Amygdala (tissue), 56 donors: ENCODE measurements at regions not wholly inside any gene's neighbourhood (a gene's known extent, or its start where the extent isn't known, plus 50 kb on each side); places are given as distances from the start of the nearest gene placed in this dataset.
"Not testable (repeated sequence)": the region's sequence is repeated elsewhere in the genome, so short reads cannot be mapped to it uniquely, and the experiment has no call there.

Experiments used
- DNase-seq, 56 donors: peaks; one replicate each; lab custom pipeline; 2025; lab: John Stamatoyannopoulos, UW

DNA sequence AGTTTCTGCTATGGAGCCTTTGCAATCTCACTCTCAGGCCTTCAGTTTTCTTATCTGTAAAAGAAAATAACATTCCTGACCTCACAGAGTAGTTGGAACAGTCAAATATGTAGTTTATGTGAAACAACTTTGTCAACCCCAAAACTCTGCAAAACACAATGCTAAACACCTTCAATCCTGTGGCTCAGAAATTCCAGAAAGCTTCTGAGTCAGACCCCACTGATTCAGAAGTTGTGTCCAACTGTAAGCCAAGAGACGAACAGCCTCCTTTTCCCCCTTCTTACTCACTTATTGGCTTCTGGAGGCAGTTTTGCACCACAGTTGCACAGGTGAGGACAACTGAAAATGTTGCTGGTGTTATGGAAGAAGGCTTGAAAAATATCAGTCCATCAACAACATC lies 52.9 kb downstream of the TMSB4Y start:
- DNase-seq, result no peak

- DNase-seq, result no peak
Measured at GRCh38 chrY:13766040-13766439, 62.3 kb downstream of the TMSB4Y start.

GRCh38 chrY:13790108-13790793 lies 86.6 kb downstream of the TMSB4Y start:
- DNase-seq, result no peak

- DNase-seq, result no peak
Measured at GRCh38 chrY:13795067-13795466, 91.4 kb downstream of the TMSB4Y start.

DNA sequence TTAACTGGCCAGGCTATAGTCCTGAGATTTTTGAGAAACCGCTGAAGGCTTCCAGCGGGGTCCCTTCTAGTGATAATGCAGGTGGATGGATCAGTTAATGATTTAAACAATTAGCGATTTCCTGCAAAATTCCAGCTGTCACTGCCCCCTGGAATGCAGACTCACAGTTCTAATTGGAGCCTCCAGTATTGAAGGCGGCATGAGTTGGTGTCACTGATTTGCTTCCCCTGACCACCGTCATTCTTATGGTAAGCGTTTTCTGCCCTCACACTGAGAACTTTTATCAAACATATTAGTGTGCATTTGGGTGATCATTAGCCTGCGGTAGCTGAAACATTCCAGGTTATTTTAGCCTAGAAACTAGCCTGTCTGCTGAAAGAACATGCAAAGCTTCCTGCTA lies 99.1 kb downstream of the TMSB4Y start:
- DNase-seq, result no peak

DNA sequence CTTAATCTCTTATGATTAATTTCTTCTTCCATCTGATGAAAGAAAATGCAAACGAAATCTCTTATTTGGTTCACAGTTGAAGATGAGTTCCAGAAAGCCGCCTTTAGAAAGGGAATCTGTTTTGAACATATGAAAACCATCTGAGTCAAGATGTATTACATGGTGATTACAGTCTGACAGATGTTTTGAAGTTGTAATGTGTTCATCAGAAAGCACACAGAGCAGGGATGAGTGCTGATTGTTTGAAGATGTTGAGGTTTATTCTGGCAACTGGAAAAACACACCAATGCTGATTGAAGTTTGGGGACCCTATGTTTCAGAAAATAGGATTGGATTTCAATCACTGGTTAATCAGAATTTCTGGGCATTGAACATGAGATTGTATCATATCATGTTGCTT lies 99.7 kb downstream of the TMSB4Y start:
- DNase-seq, result no peak

DNA sequence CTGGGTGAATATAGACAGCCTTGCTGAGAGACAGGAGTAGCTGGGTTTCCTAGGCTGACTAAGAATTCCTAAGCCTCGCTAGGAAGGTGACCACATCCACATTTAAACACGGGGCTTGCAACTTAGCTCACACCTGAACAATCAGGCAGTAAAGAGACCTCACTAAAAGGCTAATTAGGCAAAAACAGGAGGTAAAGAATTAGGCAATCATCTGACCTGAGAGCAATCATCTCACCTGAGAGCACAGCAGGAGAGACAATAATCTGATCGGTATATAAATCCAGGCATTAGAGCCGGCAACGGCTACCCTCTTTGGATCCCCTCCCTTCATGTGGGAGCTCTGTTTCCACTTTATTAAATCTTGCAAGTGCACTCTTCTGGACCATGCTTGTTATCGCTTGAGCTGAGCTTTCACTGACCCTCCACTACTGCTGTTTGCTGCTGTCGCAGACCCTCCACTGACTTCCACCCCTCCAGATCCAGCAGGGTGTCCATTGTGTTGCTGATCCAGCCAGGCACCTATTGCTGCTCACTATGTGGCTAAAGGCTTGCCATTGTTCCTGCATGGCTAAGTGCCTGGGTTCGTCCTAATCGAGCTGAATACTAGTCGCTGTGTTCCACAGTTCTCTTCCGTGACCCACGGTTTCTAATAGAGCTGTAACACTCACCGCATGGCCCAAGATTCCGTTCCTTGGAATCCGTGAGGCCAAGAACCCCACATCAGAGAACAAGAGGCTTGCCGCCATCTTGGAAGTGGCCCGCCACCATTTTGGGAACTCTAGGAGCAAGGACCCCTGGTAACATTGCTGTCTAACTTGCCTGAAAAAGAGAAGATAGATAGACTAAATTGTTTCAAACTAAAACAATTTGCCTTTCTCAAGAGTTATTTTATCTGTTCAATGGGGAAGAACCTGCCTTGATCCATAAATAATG lies 100.7 kb downstream of the TMSB4Y start:
- peak in 3 of 56 donors; percentile 0 to 1 (median 0) for DNase-seq

- no peak for DNase-seq
Measured at GRCh38 chrY:13805057-13805735, 101.5 kb downstream of the TMSB4Y start.

GRCh38 chrY:13805736-13806067 lies 102.0 kb downstream of the TMSB4Y start:
- no peak for DNase-seq

- no peak for DNase-seq
Measured at GRCh38 chrY:13830089-13830488, 126.4 kb downstream of the TMSB4Y start.

GRCh38 chrY:13844411-13844810 lies 140.7 kb downstream of the TMSB4Y start:
- no peak for DNase-seq

- DNase-seq, result no peak
Measured at GRCh38 chrY:13845276-13845675, 141.0 kb downstream of the VCY start.

- peak in 3 of 56 donors; percentile 0 for DNase-seq
Measured at GRCh38 chrY:13869611-13870010, 116.7 kb downstream of the VCY start.

GRCh38 chrY:13871426-13871825 lies 114.8 kb downstream of the VCY start:
- DNase-seq, result no peak

DNA sequence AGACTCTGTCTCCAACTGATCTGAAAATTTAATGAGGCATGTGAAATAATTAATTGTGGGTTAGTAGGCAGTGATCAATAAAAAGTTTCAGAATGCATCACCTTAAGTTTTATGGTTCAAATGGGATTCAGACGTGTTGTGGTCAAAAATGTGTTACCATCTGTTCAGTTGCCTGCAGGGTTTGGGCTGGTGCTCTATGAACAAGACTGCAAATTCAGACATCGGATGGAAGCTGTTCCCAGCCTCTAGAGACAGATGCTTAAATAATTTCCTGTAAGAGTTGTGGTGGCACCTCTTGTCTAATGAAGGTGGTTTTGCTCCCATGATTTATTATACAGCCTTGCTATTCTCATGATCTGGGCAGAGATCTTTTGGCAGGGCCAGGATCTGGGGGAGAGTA lies 113.6 kb downstream of the VCY start:
- DNase-seq, result no peak

DNA sequence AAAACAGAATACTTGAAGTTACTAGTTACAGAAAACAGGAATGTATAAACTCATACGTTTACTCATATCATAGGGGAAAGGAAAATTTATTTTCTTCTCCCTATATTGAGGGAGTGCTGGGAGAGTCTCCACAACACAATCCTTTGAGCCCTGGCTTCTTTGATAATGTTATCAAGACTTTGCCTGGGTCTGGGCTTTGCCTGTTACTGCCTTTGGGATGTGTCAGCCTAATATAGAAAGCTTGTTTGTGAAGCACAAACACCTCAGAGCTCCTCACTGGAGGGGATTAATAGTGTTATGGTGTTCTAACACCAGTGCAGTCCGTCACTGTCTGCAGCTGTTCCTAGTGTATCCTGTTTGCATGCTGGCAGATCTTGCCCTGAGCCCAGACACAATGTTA lies 107.8 kb downstream of the VCY start:
- DNase-seq, result no peak

DNA sequence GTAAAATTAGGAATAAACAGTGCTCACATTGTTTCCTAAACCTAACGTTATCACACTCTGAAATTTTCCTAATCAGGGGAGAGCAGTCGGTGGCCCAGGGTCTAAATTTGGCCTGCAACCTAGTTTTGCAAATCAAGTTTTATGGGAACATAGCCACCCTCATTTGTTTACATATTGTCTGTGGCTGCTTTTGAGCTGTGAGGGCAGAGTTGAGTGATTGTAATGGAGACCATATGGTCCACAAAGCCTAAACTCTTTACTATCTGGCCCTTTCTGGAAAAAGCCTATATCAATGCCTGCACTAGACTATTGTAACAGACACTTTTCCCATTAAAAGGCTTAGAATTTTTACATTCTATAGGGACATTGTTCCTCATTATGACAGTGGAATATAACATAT lies 105.2 kb downstream of the VCY start:
- DNase-seq, result no peak

DNA sequence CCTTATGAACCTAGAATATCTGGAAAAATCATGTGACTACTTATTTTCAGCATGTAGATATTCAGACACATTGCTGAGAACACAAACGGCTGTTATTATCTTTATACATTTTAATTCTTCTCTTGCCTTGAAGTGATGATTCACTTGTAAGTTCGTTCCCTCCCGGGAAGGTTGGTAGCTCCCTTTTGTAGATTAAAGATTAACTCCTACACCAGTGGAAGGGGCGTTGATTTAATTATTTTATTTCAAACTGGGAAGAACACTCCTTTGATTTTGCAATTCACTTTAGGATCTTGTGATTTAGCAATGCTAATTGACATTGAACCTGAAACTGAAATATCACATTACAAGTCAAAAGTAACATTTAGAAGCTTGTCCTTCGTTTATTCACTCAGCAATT lies 103.4 kb downstream of the VCY start:
- no peak for DNase-seq

GRCh38 chrY:13894028-13894427 lies 92.2 kb downstream of the VCY start:
- DNase-seq, result not testable (repeated sequence)

DNA sequence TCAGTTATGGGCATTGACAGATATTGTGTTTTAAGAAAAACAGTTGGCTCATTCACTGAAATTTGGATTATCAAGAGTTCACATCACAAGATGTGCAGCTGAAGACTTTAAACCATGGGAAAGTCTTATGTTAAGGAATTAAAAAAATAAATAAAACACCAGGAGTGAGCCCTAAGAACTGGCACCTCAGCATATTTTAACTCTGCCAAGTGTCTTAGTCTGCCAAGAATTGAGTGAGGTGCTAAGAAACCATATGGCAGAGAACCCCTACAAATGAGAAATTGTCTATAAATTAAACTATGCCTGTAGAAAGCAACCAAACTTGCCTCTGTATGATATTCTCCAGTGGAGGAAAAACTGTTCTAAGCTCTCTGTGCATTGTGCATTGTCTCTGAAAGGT lies 78.5 kb downstream of the VCY start:
- no peak for DNase-seq

DNA sequence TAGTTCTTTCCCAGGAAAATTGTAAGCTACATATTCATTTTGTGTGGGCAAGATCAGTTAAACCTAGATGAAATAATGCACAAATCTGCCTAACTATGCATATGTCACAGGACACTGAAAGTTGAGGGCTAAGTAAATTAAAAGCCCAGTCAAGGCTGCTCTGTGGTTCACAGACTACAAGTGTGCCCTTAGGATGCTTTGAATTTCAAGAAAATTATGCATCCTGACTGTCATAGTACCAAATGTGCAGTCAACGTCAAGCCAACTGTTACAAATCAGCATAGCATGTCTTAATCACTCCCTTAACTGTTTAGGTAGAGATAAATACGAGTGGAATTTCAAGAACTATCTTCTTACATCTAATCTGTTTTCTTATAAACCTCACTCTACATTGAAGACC lies 55.8 kb downstream of the VCY start:
- DNase-seq, result not testable (repeated sequence)
